PC-9 (cell line): ENCODE measurements at regions not wholly inside any gene's neighbourhood (a gene's known extent, or its start where the extent isn't known, plus 50 kb on each side); places are given as distances from the start of the nearest gene placed in this dataset.

Experiments
- BruUV-seq: library from RNA; stranded (reverse); fragments of 400-500 nt; replicated peaks from 2 replicates; lab custom pipeline; 2021; lab: Mats Ljungman, UMichigan
- CTCF ChIA-PET: fragments of 300-600 bp; sonication (Branson Sonifier 250); formaldehyde crosslinking; loops from one replicate; lab custom pipeline; 2022; ENCODE audit warnings: antibody characterized with exemption; lab: Charles Lee
- POLR2A ChIA-PET: fragments of 300-600 bp; sonication (Branson Sonifier 250); formaldehyde crosslinking; loops from one replicate; lab custom pipeline; 2022; ENCODE audit warnings: antibody characterized with exemption; ENCODE audit not compliant: unreplicated experiment; lab: Charles Lee
- DNase-seq, 2 experiments: peaks; one replicate each; pipeline versions ENCODE4 v3.0.0 to v3.0.0-alpha.2; 2015 to 2022; ENCODE audit warnings: mixed read lengths in 1 of 2
- H2AFZ ChIP-seq: fragments of 200-600 bp; sonication (generic); 2 replicates; pipeline ENCODE4 v1.8.1; 2017; ENCODE audit warnings: antibody characterized with exemption
- H3F3A ChIP-seq: fragments of 200-600 bp; sonication (generic); 2 replicates; pipeline ENCODE4 v1.8.1; 2017; ENCODE audit warnings: antibody characterized with exemption, mild to moderate bottlenecking, low read depth; ENCODE audit not compliant: insufficient read depth
- H3K27ac ChIP-seq: fragments of 200-600 bp; sonication (generic); 2 replicates; pipeline ENCODE4 v1.6.1; 2016; ENCODE audit warnings: mixed run types
- H3K27me3 ChIP-seq: fragments of 200-600 bp; sonication (generic); 2 replicates; pipeline ENCODE4 v1.6.1; 2016; ENCODE audit warnings: low read depth, mixed run types; ENCODE audit not compliant: insufficient read depth
- H3K36me3 ChIP-seq: fragments of 200-600 bp; sonication (generic); 2 replicates; pipeline ENCODE4 v1.6.1; 2016; ENCODE audit warnings: low read depth, mixed run types
- H3K4me1 ChIP-seq: fragments of 200-600 bp; sonication (generic); replicated peaks from 2 replicates; pipeline ENCODE4 v1.6.1; 2016; ENCODE audit warnings: mixed run types; ENCODE audit not compliant: insufficient read depth
- H3K4me2 ChIP-seq: fragments of 200-600 bp; sonication (generic); 2 replicates; pipeline ENCODE4 v1.6.1; 2017; ENCODE audit warnings: mixed run types
- H3K4me3 ChIP-seq: fragments of 200-600 bp; sonication (generic); 2 replicates; pipeline ENCODE4 v1.6.1; 2016; ENCODE audit warnings: mixed run types
- H3K79me2 ChIP-seq: fragments of 200-600 bp; sonication (generic); 2 replicates; pipeline ENCODE4 v1.6.1; 2017; ENCODE audit warnings: low read depth, mixed run types
- H3K9me2 ChIP-seq: fragments of 200-600 bp; sonication (generic); 2 replicates; pipeline ENCODE4 v1.8.1; 2017; ENCODE audit warnings: mild to moderate bottlenecking; ENCODE audit not compliant: insufficient read depth
- H3K9me3 ChIP-seq: fragments of 200-600 bp; sonication (generic); 2 replicates; pipeline ENCODE4 v1.8.1; 2016; ENCODE audit warnings: low read depth; ENCODE audit not compliant: insufficient read depth
- H4K20me1 ChIP-seq: fragments of 200-600 bp; sonication (generic); 2 replicates; pipeline ENCODE4 v1.8.1; 2017; ENCODE audit not compliant: insufficient read depth
- EZH2 ChIP-seq: fragments of 200-600 bp; sonication (generic); IDR thresholded peaks from 2 replicates; pipeline ENCODE4 v1.8.0; 2017; ENCODE audit warnings: antibody characterized with exemption, low read depth
- intact Hi-C: fragments of 100-400 bp; cut with micrococcal nuclease; formaldehyde crosslinking; loops from one replicate; pipeline ENCODE4 v1.10.0; 2022; ENCODE audit not compliant: unreplicated experiment
- TF ChIP-seq, protein P1 (sequence below): fragments of 200-600 bp; sonication (generic); conservative IDR thresholded peaks from 2 replicates; pipeline ENCODE4 v1.6.1; 2017; ENCODE audit warnings: mixed run types, antibody characterized with exemption, mild to moderate bottlenecking, moderate library complexity

- Histone ChIP-seq H3K27ac (no peak overlapping the region), H3K9me2 (no peaks in the 10 kb centered on the region), H3K4me3 (no peak overlapping the region), H3K4me1 (no peaks in the 10 kb centered on the region), H3K36me3 (no peaks in the 10 kb centered on the region), H3F3A (no peaks in the 10 kb centered on the region), H3K27me3 (no peaks in the 10 kb centered on the region; the same call in 1 of the 2 replicates), H4K20me1 (no peaks in the 10 kb centered on the region), H3K79me2 (no peaks in the 10 kb centered on the region), H2AFZ (no peak overlapping the region), H3K4me2 (no peak overlapping the region), H3K9me3 (no peaks in the 10 kb centered on the region)
- ChIA-PET CTCF (no interaction called here), POLR2A (interaction anchor here (0.6 kb wide), 1 partner anchor 101 kb away, joined by 6 read pairs; no protein-coding TSS in a partner anchor)
- no TSS peak for BruUV-seq
- peak; percentile 5 to 47 for DNase-seq
- TF ChIP-seq EZH2: no peak
- TF ChIP-seq, protein P1, sequence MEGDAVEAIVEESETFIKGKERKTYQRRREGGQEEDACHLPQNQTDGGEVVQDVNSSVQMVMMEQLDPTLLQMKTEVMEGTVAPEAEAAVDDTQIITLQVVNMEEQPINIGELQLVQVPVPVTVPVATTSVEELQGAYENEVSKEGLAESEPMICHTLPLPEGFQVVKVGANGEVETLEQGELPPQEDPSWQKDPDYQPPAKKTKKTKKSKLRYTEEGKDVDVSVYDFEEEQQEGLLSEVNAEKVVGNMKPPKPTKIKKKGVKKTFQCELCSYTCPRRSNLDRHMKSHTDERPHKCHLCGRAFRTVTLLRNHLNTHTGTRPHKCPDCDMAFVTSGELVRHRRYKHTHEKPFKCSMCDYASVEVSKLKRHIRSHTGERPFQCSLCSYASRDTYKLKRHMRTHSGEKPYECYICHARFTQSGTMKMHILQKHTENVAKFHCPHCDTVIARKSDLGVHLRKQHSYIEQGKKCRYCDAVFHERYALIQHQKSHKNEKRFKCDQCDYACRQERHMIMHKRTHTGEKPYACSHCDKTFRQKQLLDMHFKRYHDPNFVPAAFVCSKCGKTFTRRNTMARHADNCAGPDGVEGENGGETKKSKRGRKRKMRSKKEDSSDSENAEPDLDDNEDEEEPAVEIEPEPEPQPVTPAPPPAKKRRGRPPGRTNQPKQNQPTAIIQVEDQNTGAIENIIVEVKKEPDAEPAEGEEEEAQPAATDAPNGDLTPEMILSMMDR: no peak
- intact Hi-C loops: no loop called here
Observed at GRCh38 chr2:204012072-204012653, 75.6 kb downstream of the ICOS start.

DNA sequence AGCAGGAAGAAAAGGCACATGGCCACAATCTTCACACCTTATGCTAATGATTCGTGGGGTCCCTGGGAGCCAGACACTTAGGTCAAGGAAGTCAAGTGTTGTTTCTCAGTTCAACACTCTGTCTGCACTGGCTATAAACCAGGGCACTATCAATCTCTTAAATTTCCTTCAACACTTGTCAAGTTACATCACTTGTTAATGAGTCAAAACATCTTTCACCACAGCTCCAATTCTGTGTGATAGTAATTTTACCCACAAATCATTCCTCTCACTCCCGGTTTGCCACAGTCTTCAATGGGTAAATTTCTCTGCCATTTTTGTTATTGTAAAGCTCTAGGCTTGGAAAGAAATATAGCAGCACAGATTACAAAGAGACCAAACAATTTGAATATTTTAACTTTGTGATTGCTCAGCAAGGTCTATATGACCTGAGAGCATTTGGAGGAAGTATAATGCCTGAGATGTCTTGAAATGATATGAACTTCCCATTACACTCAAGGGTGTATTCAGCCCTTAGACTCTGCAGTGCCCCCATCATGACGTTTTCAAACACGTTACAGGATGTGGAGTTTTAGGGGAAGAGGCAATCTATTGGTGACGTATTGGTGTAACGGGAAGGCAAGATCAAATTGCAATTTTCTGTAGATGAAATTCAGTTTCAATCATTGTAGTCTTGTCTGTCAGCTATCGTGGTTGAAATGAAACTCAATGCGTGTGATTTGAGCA lies 78.7 kb downstream of the ICOS start:
- Histone ChIP-seq H2AFZ (no peak overlapping the region), H3K36me3 (no peaks in the 10 kb centered on the region), H3K4me1 (no peaks in the 10 kb centered on the region), H3K9me2 (no peaks in the 10 kb centered on the region), H3K4me3 (no peak overlapping the region), H3K79me2 (no peaks in the 10 kb centered on the region), H3K4me2 (no peak overlapping the region), H3F3A (no peaks in the 10 kb centered on the region; the same call in 1 of the 2 replicates), H3K9me3 (no peaks in the 10 kb centered on the region), H3K27me3 (no peaks in the 10 kb centered on the region), H3K27ac (no peak overlapping the region), H4K20me1 (no peaks in the 10 kb centered on the region)
- ChIA-PET CTCF (no interaction called here), POLR2A (no interaction called here)
- DNase-seq: no peak
- intact Hi-C loops: no loop called here
- no peak for TF ChIP-seq EZH2
- BruUV-seq: no TSS peak

DNA sequence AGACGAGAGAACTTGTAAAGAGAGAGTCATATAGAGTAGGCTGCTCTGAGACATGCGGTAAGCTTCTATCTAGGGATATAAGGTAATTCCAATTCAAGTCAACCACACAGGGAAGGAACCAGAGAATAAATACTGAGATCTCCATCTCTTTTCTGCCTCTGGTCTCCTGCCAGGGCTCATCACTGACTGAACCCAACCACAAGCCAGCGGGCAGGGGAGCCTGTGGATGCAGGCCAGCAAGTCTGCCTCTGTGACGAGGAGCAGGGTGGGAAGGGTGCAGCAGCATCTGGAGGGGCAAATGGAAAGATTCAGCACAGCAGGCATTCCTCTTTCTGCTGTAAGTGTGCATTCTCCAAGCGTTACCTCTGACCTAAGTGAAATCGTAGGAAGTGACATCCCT lies 82.2 kb downstream of the ICOS start:
- DNase-seq: no peak
- BruUV-seq: no TSS peak
- no peaks in the 10 kb centered on the region for H3K79me2 ChIP-seq
- no peaks in the 10 kb centered on the region for H3K9me2 ChIP-seq
- ChIA-PET POLR2A (no interaction called here), CTCF (no interaction called here)
- H3K27me3 ChIP-seq: no peaks in the 10 kb centered on the region
- no peak overlapping the region for H2AFZ ChIP-seq
- H4K20me1 ChIP-seq: no peaks in the 10 kb centered on the region
- no peaks in the 10 kb centered on the region for H3K9me3 ChIP-seq
- TF ChIP-seq, protein P1: no peak
- TF ChIP-seq EZH2: no peak
- no peak overlapping the region for H3K4me3 ChIP-seq
- H3K4me1 ChIP-seq: no peaks in the 10 kb centered on the region
- H3F3A ChIP-seq: no peaks in the 10 kb centered on the region; the same call in 1 of the 2 replicates
- no peaks in the 10 kb centered on the region for H3K36me3 ChIP-seq
- H3K27ac ChIP-seq: no peak overlapping the region
- no peak overlapping the region for H3K4me2 ChIP-seq
- intact Hi-C loops: no loop called here
